ENCODE measurements at regions not wholly inside any gene's neighbourhood (a gene's known extent, or its start where the extent isn't known, plus 50 kb on each side); places are given as distances from the start of the nearest gene placed in this dataset.

DNA sequence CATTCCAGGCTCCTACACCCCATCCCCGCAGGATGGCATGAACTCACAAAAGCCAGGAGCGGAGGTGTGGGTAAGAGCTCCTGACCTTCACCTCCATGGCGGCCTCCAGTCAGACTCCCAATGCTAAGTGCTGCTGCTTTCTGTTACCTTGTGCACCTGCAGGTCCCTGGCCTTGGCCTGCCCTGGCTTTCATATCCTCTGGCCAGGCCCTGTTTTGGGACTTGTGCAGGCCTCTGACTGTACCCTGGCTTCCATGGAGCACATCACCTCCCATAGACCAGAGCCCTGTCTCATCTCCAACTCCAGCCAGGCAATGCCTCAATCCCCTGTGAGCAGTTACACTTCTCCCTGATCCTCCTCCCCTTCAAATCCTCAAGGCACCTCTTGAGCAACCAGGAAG lies 124.5 kb downstream of the MED10 start:
- TF ChIP-seq, protein P1, sequence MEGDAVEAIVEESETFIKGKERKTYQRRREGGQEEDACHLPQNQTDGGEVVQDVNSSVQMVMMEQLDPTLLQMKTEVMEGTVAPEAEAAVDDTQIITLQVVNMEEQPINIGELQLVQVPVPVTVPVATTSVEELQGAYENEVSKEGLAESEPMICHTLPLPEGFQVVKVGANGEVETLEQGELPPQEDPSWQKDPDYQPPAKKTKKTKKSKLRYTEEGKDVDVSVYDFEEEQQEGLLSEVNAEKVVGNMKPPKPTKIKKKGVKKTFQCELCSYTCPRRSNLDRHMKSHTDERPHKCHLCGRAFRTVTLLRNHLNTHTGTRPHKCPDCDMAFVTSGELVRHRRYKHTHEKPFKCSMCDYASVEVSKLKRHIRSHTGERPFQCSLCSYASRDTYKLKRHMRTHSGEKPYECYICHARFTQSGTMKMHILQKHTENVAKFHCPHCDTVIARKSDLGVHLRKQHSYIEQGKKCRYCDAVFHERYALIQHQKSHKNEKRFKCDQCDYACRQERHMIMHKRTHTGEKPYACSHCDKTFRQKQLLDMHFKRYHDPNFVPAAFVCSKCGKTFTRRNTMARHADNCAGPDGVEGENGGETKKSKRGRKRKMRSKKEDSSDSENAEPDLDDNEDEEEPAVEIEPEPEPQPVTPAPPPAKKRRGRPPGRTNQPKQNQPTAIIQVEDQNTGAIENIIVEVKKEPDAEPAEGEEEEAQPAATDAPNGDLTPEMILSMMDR (IDR thresholded peaks at IDR 0.05) = no peak
- no peak for TF ChIP-seq POLR2A (IDR thresholded peaks at IDR 0.05)

All from Peyer's patch (tissue), 4 donors.